Ovary (tissue), 7 donors: ENCODE measurements at regions not wholly inside any gene's neighbourhood (a gene's known extent, or its start where the extent isn't known, plus 50 kb on each side); places are given as distances from the start of the nearest gene placed in this dataset.

ENCODE experiments used
- DNase-seq, 5 donors: peaks; one replicate each; pipeline ENCODE4 v3.0.0-alpha.2; 2019 to 2020
- H3K27ac ChIP-seq, 2 donors: fragments of 200-600 bp; one replicate each; pipeline versions ENCODE4 v1.5.1 to v1.8.0; 2019 to 2022
- H3K27me3 ChIP-seq: fragments of 200-600 bp; one replicate; pipeline ENCODE4 v1.8.0; 2022
- H3K36me3 ChIP-seq: fragments of 200-600 bp; sonication (generic); one replicate; pipeline ENCODE4 v1.5.1; 2019
- H3K4me1 ChIP-seq: one replicate; pipeline ENCODE4 v1.8.1; 2013; ENCODE audit warnings: mild to moderate bottlenecking, moderate library complexity; ENCODE audit not compliant: insufficient read depth
- H3K4me3 ChIP-seq: fragments of 200-600 bp; sonication (generic); one replicate; pipeline ENCODE4 v1.5.1; 2017
- H3K9me3 ChIP-seq, 2 donors: fragments of 200-600 bp in 1 of 2; sonication (generic) in 1 of 2; one replicate each; pipeline versions ENCODE4 v1.5.1 to v1.8.1; 2013 to 2019; ENCODE audit warnings: mild to moderate bottlenecking in 1 of 2, moderate library complexity in 1 of 2
- CTCF ChIP-seq, 3 donors: fragments of 450-650 bp in 2 of 3; fragments of 200-600 bp in 1 of 3; IDR thresholded peaks; one replicate each; pipeline versions ENCODE4 v1.5.1 to v1.8.0; 2016 to 2022; ENCODE audit warnings: antibody characterized with exemption in 3 of 3, mild to moderate bottlenecking in 1 of 3
- EP300 ChIP-seq: sonication (generic); formaldehyde crosslinking; IDR thresholded peaks from one replicate; pipeline ENCODE4 v1.6.1; 2017; ENCODE audit warnings: antibody characterized with exemption
- POLR2A ChIP-seq: fragments of 450-650 bp; IDR thresholded peaks from one replicate; pipeline ENCODE4 v1.6.1; 2017; ENCODE audit warnings: antibody characterized with exemption, mild to moderate bottlenecking, moderate library complexity
- WGBS, 3 donors: extraction: QIAGEN DNeasy Blood & Tissue Kit in 1 of 3; methylation state at CpG; one replicate each; pipeline versions ENCODE4 v1.1.5 to v1.1.7; 2013 to 2017; 5-methylcytosine and 5-hydroxymethylcytosine counted together
- intact Hi-C, 4 donors: fragments of 100-400 bp; cut with DNase I; formaldehyde crosslinking; loops; one replicate each; pipeline versions ENCODE4 v1.11.0 to v1.15.1; 2022 to 2023
- donor health status: DM: no; HTN: no; CAD: no; lungs with moderate emphysema.
- donor health status: DM: no; HTN: no; CAD: no.
- donor health status: Bipolar disorder and iron deficiency.
- donor health status: DM: no; HTN: no; CAD: no.
- donor health status: DM: yes; HTN: yes; CAD: no.

GRCh38 chr6:163916315-163917081 lies 502.0 kb downstream of the QKI start:
- TF ChIP-seq CTCF (IDR thresholded peaks at IDR 0.05) (no peak), POLR2A (no peak), EP300 (no peak)
- H3K27ac ChIP-seq = no peak overlapping the region
- WGBS, 3 donors = 89 to 90% (median 90%) methylated on average over 6 of the region's 6 CpGs
- H3K27me3 ChIP-seq = no peaks in the 10 kb centered on the region
- intact Hi-C loops = no loop called here
- no peak overlapping the region for H3K4me3 ChIP-seq
- no peaks in the 10 kb centered on the region for H3K36me3 ChIP-seq
- DNase-seq = no peak
- H3K9me3 ChIP-seq = no peaks in the 10 kb centered on the region
- no peaks in the 10 kb centered on the region for H3K4me1 ChIP-seq

GRCh38 chr6:163915131-163915530 lies 500.6 kb downstream of the QKI start:
- Histone ChIP-seq H3K36me3 (no peaks in the 10 kb centered on the region), H3K27ac (no peak overlapping the region), H3K4me1 (no peaks in the 10 kb centered on the region), H3K9me3 (no peaks in the 10 kb centered on the region), H3K4me3 (no peak overlapping the region), H3K27me3 (no peaks in the 10 kb centered on the region)
- no peak for TF ChIP-seq POLR2A
- WGBS, 3 donors = 86 to 91% (median 87%) methylated on average over 8 of the region's 8 CpGs
- no peak for DNase-seq
- intact Hi-C loops = no loop called here

GRCh38 chr6:163913045-163913444 lies 498.5 kb downstream of the QKI start:
- no peak for DNase-seq
- Histone ChIP-seq H3K4me3 (no peak overlapping the region), H3K27me3 (no peaks in the 10 kb centered on the region), H3K27ac (no peak overlapping the region), H3K9me3 (no peaks in the 10 kb centered on the region), H3K4me1 (no peaks in the 10 kb centered on the region), H3K36me3 (no peaks in the 10 kb centered on the region)
- intact Hi-C loops = no loop called here
- WGBS, 3 donors = 84 to 90% (median 87%) methylated on average over 9 of the region's 9 CpGs
- TF ChIP-seq EP300 (no peak), POLR2A (no peak), CTCF (IDR thresholded peaks at IDR 0.05) (no peak)

- H3K27ac ChIP-seq = no peak overlapping the region
- H3K9me3 ChIP-seq = no peaks in the 10 kb centered on the region
- intact Hi-C loops = no loop called here
- H3K4me1 ChIP-seq = no peaks in the 10 kb centered on the region
- H3K4me3 ChIP-seq = no peak overlapping the region
- no peak for DNase-seq
- H3K36me3 ChIP-seq = no peaks in the 10 kb centered on the region
- TF ChIP-seq POLR2A = no peak
- TF ChIP-seq CTCF (IDR thresholded peaks at IDR 0.05) = no peak
- TF ChIP-seq EP300 = no peak
- WGBS, 3 donors = 95 to 96% (median 95%) methylated on average over 8 of the region's 8 CpGs
- no peaks in the 10 kb centered on the region for H3K27me3 ChIP-seq
These were observed 491.6 kb downstream of the QKI start for GRCh38 chr6:163906006-163906710.

GRCh38 chr6:163904186-163904585 lies 489.7 kb downstream of the QKI start:
- DNase-seq = no peak
- Histone ChIP-seq H3K27ac (no peak overlapping the region), H3K4me3 (no peak overlapping the region), H3K36me3 (no peaks in the 10 kb centered on the region), H3K9me3 (no peaks in the 10 kb centered on the region), H3K27me3 (no peaks in the 10 kb centered on the region), H3K4me1 (no peaks in the 10 kb centered on the region)
- 22 to 37% (median 27%) methylated on average over 7 of the region's 7 CpGs for WGBS, 3 donors
- no peak for TF ChIP-seq POLR2A
- intact Hi-C loops = no loop called here
